WI38 (cell line): ENCODE measurements at regions not wholly inside any gene's neighbourhood (a gene's known extent, or its start where the extent isn't known, plus 50 kb on each side); places are given as distances from the start of the nearest gene placed in this dataset.

Experiments used
- H3K4me3 ChIP-seq: 2 replicates; pipeline ENCODE4 v1.5.1; 2011; ENCODE audit warnings: low read depth, mild to moderate bottlenecking, control low read depth, low read length
- TF ChIP-seq, protein P1 (sequence below): IDR thresholded peaks from 2 replicates; pipeline ENCODE4 v1.5.1; 2012; ENCODE audit warnings: low read depth, mild to moderate bottlenecking, control low read depth, low read length

- TF ChIP-seq, protein P1, sequence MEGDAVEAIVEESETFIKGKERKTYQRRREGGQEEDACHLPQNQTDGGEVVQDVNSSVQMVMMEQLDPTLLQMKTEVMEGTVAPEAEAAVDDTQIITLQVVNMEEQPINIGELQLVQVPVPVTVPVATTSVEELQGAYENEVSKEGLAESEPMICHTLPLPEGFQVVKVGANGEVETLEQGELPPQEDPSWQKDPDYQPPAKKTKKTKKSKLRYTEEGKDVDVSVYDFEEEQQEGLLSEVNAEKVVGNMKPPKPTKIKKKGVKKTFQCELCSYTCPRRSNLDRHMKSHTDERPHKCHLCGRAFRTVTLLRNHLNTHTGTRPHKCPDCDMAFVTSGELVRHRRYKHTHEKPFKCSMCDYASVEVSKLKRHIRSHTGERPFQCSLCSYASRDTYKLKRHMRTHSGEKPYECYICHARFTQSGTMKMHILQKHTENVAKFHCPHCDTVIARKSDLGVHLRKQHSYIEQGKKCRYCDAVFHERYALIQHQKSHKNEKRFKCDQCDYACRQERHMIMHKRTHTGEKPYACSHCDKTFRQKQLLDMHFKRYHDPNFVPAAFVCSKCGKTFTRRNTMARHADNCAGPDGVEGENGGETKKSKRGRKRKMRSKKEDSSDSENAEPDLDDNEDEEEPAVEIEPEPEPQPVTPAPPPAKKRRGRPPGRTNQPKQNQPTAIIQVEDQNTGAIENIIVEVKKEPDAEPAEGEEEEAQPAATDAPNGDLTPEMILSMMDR = no peak
- no peak overlapping the region for H3K4me3 ChIP-seq
Measured at GRCh38 chr1:208807446-208808127, 563.4 kb upstream of the PLXNA2 start.

DNA sequence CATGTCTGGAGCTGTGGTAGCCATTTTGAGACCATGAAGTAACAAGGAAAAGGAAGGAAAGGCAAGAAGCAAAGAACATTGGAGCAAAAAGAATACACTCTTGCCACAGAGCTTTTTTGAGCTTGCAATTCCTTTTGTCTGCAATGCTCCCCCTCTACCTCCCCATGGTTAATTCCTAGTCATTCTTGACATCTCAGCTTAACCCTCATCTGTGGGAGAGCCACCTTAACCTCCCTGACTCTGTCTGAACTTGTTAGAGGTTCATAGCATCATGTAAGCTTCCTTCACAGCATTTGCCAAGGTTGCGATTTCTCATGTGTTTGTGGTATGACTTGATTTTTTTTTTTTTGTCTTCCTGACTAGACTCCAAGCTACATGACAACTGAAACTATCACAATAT is 564.1 kb upstream of the PLXNA2 start:
- H3K4me3 ChIP-seq = no peak overlapping the region
- TF ChIP-seq, protein P1 = no peak

GRCh38 chr1:208809876-208810275 is 565.7 kb upstream of the PLXNA2 start:
- TF ChIP-seq, protein P1 = no peak
- H3K4me3 ChIP-seq = no peak overlapping the region

DNA sequence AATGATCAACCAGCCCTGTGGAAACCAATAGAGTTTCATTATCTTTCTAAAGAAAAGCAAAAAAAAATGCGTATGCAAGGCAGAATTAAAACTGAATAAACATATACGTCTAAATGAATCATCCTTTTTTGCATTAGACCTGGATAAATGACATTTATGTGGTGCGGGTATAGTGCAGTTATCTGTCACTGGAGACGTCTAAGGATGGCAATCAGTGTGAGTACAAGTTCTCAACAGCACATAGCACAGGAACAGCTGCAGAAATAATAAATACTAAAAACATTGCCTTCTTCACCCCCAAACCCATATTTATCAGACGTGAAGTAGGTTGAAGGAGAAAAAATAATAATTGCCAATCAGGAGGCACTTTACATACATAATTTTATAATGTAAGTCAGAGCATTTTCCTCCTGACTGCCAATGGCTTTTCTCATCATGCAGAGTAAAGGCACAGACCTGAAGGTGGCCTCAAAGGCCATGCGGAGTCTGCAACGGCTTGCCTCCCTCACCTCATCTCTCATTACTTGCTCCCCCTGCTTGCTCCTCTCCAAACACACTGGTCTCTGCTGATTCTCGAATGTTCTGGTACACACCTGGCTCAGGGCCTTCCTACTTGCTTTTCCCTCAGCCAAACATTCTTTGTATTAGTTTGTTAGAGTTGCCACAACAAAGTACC is 574.7 kb upstream of the PLXNA2 start:
- TF ChIP-seq, protein P1 = no peak

GRCh38 chr1:208820580-208821212 is 576.5 kb upstream of the PLXNA2 start:
- no peak overlapping the region for H3K4me3 ChIP-seq
- TF ChIP-seq, protein P1 = no peak

More for the DNA sequence above, 574.7 kb upstream of the PLXNA2 start:
- H3K4me3 ChIP-seq = no peak overlapping the region

DNA sequence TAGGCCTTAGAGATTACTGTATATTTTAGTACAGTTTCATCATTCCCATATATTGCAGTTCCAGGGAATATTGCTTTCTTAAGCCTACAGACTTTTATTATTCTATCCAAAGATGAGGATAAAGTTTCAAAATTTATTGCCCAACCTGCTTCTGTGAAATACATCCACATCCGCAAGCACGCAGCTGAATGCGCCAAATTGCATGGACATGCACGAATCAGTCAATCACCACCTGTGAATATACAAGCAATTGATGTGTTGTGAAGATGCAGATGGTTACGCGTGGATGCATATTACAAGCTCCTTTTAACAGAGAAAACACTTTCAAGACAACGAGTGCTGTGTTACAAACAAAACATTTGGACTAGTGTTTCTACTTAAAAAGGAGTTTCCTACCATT is 577.8 kb upstream of the PLXNA2 start:
- TF ChIP-seq, protein P1 = no peak
- no peak overlapping the region for H3K4me3 ChIP-seq

GRCh38 chr1:208825300-208825699 is 581.1 kb upstream of the PLXNA2 start:
- no peak overlapping the region for H3K4me3 ChIP-seq
- TF ChIP-seq, protein P1 = no peak
